ENCODE measurements at regions not wholly inside any gene's neighbourhood (a gene's known extent, or its start where the extent isn't known, plus 50 kb on each side); places are given as distances from the start of the nearest gene placed in this dataset.

- DNase-seq (ENCODE audit: low spot score) = no peak
These were observed 558.8 kb upstream of the GHITM start for GRCh38 chr10:83580373-83581012.

GRCh38 chr10:83582407-83583095, 556.8 kb upstream of the GHITM start:
- no peak for DNase-seq (ENCODE audit: low spot score)

GRCh38 chr10:83585686-83586085, 553.6 kb upstream of the GHITM start:
- DNase-seq (ENCODE audit: low spot score) = no peak

- no peak for DNase-seq (ENCODE audit: low spot score)
These were observed 546.9 kb upstream of the GHITM start for GRCh38 chr10:83592337-83592935.

- DNase-seq (ENCODE audit: low spot score) = no peak
These were observed 535.6 kb upstream of the GHITM start for GRCh38 chr10:83603708-83604107.

- DNase-seq (ENCODE audit: low spot score) = no peak
These were observed 533.3 kb upstream of the GHITM start for GRCh38 chr10:83605783-83606630.

GRCh38 chr10:83607959-83608745, 531.2 kb upstream of the GHITM start:
- DNase-seq (ENCODE audit: low spot score) = no peak

- no peak for DNase-seq (ENCODE audit: low spot score)
These were observed 527.3 kb upstream of the GHITM start for GRCh38 chr10:83612050-83612449.

GRCh38 chr10:83612746-83613145, 526.6 kb upstream of the GHITM start:
- no peak for DNase-seq (ENCODE audit: low spot score)

GRCh38 chr10:83617172-83617571, 522.1 kb upstream of the GHITM start:
- DNase-seq (ENCODE audit: low spot score) = no peak

GRCh38 chr10:83617692-83618545, 521.4 kb upstream of the GHITM start:
- no peak for DNase-seq (ENCODE audit: low spot score)

- DNase-seq (ENCODE audit: low spot score) = no peak
These were observed 513.4 kb upstream of the GHITM start for GRCh38 chr10:83625831-83626360.

GRCh38 chr10:83632701-83633100, 506.6 kb upstream of the GHITM start:
- no peak for DNase-seq (ENCODE audit: low spot score)

GRCh38 chr10:83633547-83633946, 505.8 kb upstream of the GHITM start:
- no peak for DNase-seq (ENCODE audit: low spot score)

- no peak for DNase-seq (ENCODE audit: low spot score)
These were observed 502.5 kb upstream of the GHITM start for GRCh38 chr10:83636826-83637225.

GRCh38 chr10:83647526-83647925, 491.8 kb upstream of the GHITM start:
- DNase-seq (ENCODE audit: low spot score) = no peak

- no peak for DNase-seq (ENCODE audit: low spot score)
These were observed 491.1 kb upstream of the GHITM start for GRCh38 chr10:83648201-83648600.

GRCh38 chr10:83649471-83649870, 489.8 kb upstream of the GHITM start:
- DNase-seq (ENCODE audit: low spot score) = no peak

- DNase-seq (ENCODE audit: low spot score) = no peak
These were observed 484.6 kb upstream of the GHITM start for GRCh38 chr10:83654689-83655088.

- DNase-seq (ENCODE audit: low spot score) = no peak
These were observed 482.4 kb upstream of the GHITM start for GRCh38 chr10:83656924-83657323.

- no peak for DNase-seq (ENCODE audit: low spot score)
These were observed 481.8 kb upstream of the GHITM start for GRCh38 chr10:83657487-83657886.

Measured in CD4-positive, alpha-beta T cell treated with Interleukin-2 at 100 ng/mL for 4 hours (primary cell).